IPS-18c (cell line): ENCODE measurements at regions not wholly inside any gene's neighbourhood (a gene's known extent, or its start where the extent isn't known, plus 50 kb on each side); places are given as distances from the start of the nearest gene placed in this dataset.
"Not testable (repeated sequence)": the region's sequence is repeated elsewhere in the genome, so short reads cannot be mapped to it uniquely, and the experiment has no call there.

ENCODE experiments used
- H3K4me3 ChIP-seq: 2 replicates; pipeline ENCODE4 v1.7.0; 2013; ENCODE audit warnings: low read depth, mild to moderate bottlenecking, low read length, moderate library complexity; ENCODE audit not compliant: insufficient read depth
- H3K9me3 ChIP-seq: one replicate; pipeline ENCODE4 v1.6.1; 2013; ENCODE audit warnings: mild to moderate bottlenecking, low read length, moderate library complexity; ENCODE audit not compliant: control insufficient read depth, insufficient read depth

GRCh38 chr15:24211742-24212476 is 463.7 kb upstream of the NPAP1 start:
- not testable (repeated sequence) for H3K9me3 ChIP-seq, H3K4me3 ChIP-seq

- no peak overlapping the region for H3K4me3 ChIP-seq
- peaks cover 2% of the 10 kb centered on the region for H3K9me3 ChIP-seq
These were observed 451.8 kb upstream of the NPAP1 start for GRCh38 chr15:24223739-24224138.

- H3K4me3 ChIP-seq: no peak overlapping the region
- peaks cover 4% of the 10 kb centered on the region for H3K9me3 ChIP-seq
These were observed 451.4 kb upstream of the NPAP1 start for GRCh38 chr15:24224161-24224560.

GRCh38 chr15:24228922-24229321 is 446.7 kb upstream of the NPAP1 start:
- H3K4me3 ChIP-seq: not testable (repeated sequence)

GRCh38 chr15:24233134-24233533 is 442.4 kb upstream of the NPAP1 start:
- not testable (repeated sequence) for H3K4me3 ChIP-seq, H3K9me3 ChIP-seq

More at GRCh38 chr15:24228922-24229321, 446.7 kb upstream of the NPAP1 start:
- H3K9me3 ChIP-seq: not testable (repeated sequence)

GRCh38 chr15:24240580-24240979 is 435.0 kb upstream of the NPAP1 start:
- not testable (repeated sequence) for H3K9me3 ChIP-seq, H3K4me3 ChIP-seq

GRCh38 chr15:24259106-24259505 is 416.5 kb upstream of the NPAP1 start:
- H3K9me3 ChIP-seq: not testable (repeated sequence)

GRCh38 chr15:24260407-24260806 is 415.2 kb upstream of the NPAP1 start:
- H3K9me3 ChIP-seq, H3K4me3 ChIP-seq: not testable (repeated sequence)

More at GRCh38 chr15:24259106-24259505, 416.5 kb upstream of the NPAP1 start:
- H3K4me3 ChIP-seq: not testable (repeated sequence)

GRCh38 chr15:24260854-24261253 is 414.7 kb upstream of the NPAP1 start:
- not testable (repeated sequence) for H3K4me3 ChIP-seq, H3K9me3 ChIP-seq

- H3K9me3 ChIP-seq: not testable (repeated sequence)
These were observed 406.9 kb upstream of the NPAP1 start for GRCh38 chr15:24268536-24269165.

GRCh38 chr15:24269166-24269571 is 406.4 kb upstream of the NPAP1 start:
- Histone ChIP-seq H3K4me3 (no peak overlapping the region), H3K9me3 (peaks cover 4% of the 10 kb centered on the region)

More at GRCh38 chr15:24268536-24269165, 406.9 kb upstream of the NPAP1 start:
- not testable (repeated sequence) for H3K4me3 ChIP-seq

- peaks cover 4% of the 10 kb centered on the region for H3K9me3 ChIP-seq
- no peak overlapping the region for H3K4me3 ChIP-seq
These were observed 405.7 kb upstream of the NPAP1 start for GRCh38 chr15:24269923-24270322.

GRCh38 chr15:24271496-24272244 is 403.9 kb upstream of the NPAP1 start:
- H3K4me3 ChIP-seq, H3K9me3 ChIP-seq: not testable (repeated sequence)

- H3K4me3 ChIP-seq: no peak overlapping the region
- H3K9me3 ChIP-seq: no peaks in the 10 kb centered on the region
These were observed 382.7 kb upstream of the NPAP1 start for GRCh38 chr15:24292837-24293236.

GRCh38 chr15:24300804-24301368 is 374.7 kb upstream of the NPAP1 start:
- not testable (repeated sequence) for H3K9me3 ChIP-seq, H3K4me3 ChIP-seq

- not testable (repeated sequence) for H3K9me3 ChIP-seq
These were observed 373.6 kb upstream of the NPAP1 start for GRCh38 chr15:24301999-24302398.

GRCh38 chr15:24304747-24305146 is 370.8 kb upstream of the NPAP1 start:
- H3K4me3 ChIP-seq, H3K9me3 ChIP-seq: not testable (repeated sequence)

More at GRCh38 chr15:24301999-24302398, 373.6 kb upstream of the NPAP1 start:
- not testable (repeated sequence) for H3K4me3 ChIP-seq

GRCh38 chr15:24305643-24306042 is 369.9 kb upstream of the NPAP1 start:
- not testable (repeated sequence) for H3K4me3 ChIP-seq

More at GRCh38 chr15:24305643-24306042, 369.9 kb upstream of the NPAP1 start:
- not testable (repeated sequence) for H3K9me3 ChIP-seq
